ENCODE measurements at regions not wholly inside any gene's neighbourhood (a gene's known extent, or its start where the extent isn't known, plus 50 kb on each side); places are given as distances from the start of the nearest gene placed in this dataset.

DNA sequence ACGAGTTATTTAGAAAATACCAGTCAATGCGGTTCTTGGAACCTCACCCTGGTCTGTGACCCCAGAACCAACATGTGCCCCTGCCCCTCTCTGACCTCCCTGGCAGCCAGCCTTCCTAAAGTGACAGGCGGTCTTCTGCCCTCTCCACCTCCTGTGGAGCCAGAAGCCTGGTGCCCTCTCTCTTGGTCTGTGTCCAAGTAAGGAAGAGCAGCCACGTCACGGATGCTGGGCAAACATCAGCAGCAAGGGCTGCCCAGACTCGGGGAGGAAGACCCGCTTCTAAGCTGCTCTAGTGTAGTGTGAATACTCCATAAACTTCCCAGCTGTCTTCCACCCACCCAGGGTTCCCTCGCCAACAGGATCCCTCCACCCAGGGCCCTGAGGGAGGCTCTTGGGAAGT lies 272.4 kb downstream of the BMP7 start:
- in situ Hi-C loops (cut with MboI): no loop called here
- Histone ChIP-seq H3K9ac (ENCODE audit: control insufficient read depth, insufficient read depth, low read length) (no peak overlapping the region), H3K4me1 (ENCODE audit: control insufficient read depth, insufficient read depth, low read length) (no peaks in the 10 kb centered on the region), H4K20me1 (ENCODE audit: control insufficient read depth, insufficient read depth) (no peaks in the 10 kb centered on the region), H3K27ac (ENCODE audit: control insufficient read depth, insufficient read depth) (no peak overlapping the region), H2AFZ (ENCODE audit: control insufficient read depth, low read depth, low read length) (no peak overlapping the region), H3K36me3 (ENCODE audit: control insufficient read depth in 2 of 2, insufficient read depth in 2 of 2, low read length in 1 of 2) (no peaks in the 10 kb centered on the region), H3K4me2 (ENCODE audit: control insufficient read depth, insufficient read depth) (no peak overlapping the region), H3K27me3 (replicated peaks in 1 of 2; ENCODE audit: control insufficient read depth in 2 of 2, insufficient read depth in 2 of 2, low read length in 1 of 2) (peaks cover 0 to 2% of the 10 kb centered on the region in 2 experiments; a peak in 2 of 4 replicates), H3K79me2 (ENCODE audit: control insufficient read depth, insufficient read depth, low read length) (no peaks in the 10 kb centered on the region), H3K9me3 (replicated peaks; ENCODE audit: control insufficient read depth, insufficient read depth, low read length) (peaks cover 2% of the 10 kb centered on the region; the same call in 2 of the 3 replicates), H3K4me3 (no peak overlapping the region)
- FAIRE-seq (no peak), DNase-seq (ENCODE audit: low read depth, low spot score) (no peak), ATAC-seq (no peak)
- SMC1A ChIA-PET (ENCODE audit: uncharacterized antibody, unreplicated experiment): no interaction called here
- 10% methylated on average over 8 of the region's 8 CpGs for WGBS (ENCODE audit: insufficient coverage, insufficient replicate concordance, low lambda C conversion rate, missing lambda C conversion rate)
- CTCF ChIA-PET: interaction anchor here (0.6 to 4.6 kb wide), 3 partner anchors 388 to 446 kb away, joined by 3 to 39 read pairs (median 4); no protein-coding TSS in a partner anchor
- POLR2A ChIA-PET: interaction anchor here (0.6 kb wide), 2 partner anchors 398 to 429 kb away, joined by 3 to 5 read pairs; no protein-coding TSS in a partner anchor
- RAD21 ChIA-PET (ENCODE audit: unreplicated experiment): interaction anchor here (0.6 kb wide), 1 partner anchor 341 kb away, joined by 3 read pairs; no protein-coding TSS in a partner anchor
- intact Hi-C loops (cut with micrococcal nuclease; ENCODE audit: unreplicated experiment): loop anchor here (2.0 kb wide), 1 partner anchor 443 kb away; no protein-coding TSS in a partner anchor
- BruUV-seq (replicated peaks): no TSS peak
- TF ChIP-seq, protein P1, sequence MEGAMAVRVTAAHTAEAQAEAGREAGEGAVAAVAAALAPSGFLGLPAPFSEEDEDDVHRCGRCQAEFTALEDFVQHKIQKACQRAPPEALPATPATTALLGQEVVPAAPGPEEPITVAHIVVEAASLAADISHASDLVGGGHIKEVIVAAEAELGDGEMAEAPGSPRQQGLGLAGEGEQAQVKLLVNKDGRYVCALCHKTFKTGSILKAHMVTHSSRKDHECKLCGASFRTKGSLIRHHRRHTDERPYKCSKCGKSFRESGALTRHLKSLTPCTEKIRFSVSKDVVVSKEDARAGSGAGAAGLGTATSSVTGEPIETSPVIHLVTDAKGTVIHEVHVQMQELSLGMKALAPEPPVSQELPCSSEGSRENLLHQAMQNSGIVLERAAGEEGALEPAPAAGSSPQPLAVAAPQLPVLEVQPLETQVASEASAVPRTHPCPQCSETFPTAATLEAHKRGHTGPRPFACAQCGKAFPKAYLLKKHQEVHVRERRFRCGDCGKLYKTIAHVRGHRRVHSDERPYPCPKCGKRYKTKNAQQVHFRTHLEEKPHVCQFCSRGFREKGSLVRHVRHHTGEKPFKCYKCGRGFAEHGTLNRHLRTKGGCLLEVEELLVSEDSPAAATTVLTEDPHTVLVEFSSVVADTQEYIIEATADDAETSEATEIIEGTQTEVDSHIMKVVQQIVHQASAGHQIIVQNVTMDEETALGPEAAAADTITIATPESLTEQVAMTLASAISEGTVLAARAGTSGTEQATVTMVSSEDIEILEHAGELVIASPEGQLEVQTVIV (IDR thresholded peaks at IDR 0.05; ENCODE audit: borderline replicate concordance, partially characterized antibody): no peak
- TF ChIP-seq RFX5 (IDR thresholded peaks at IDR 0.05; ENCODE audit: low read depth, low read length): no peak
- TF ChIP-seq TBL1XR1 (IDR thresholded peaks at IDR 0.05; ENCODE audit: low read depth, low read length): no peak
- TF ChIP-seq NR2C1 (IDR thresholded peaks at IDR 0.05): no peak
- no peak for TF ChIP-seq CBX5 (IDR thresholded peaks at IDR 0.05; ENCODE audit: low read depth)
- TF ChIP-seq, protein P2, sequence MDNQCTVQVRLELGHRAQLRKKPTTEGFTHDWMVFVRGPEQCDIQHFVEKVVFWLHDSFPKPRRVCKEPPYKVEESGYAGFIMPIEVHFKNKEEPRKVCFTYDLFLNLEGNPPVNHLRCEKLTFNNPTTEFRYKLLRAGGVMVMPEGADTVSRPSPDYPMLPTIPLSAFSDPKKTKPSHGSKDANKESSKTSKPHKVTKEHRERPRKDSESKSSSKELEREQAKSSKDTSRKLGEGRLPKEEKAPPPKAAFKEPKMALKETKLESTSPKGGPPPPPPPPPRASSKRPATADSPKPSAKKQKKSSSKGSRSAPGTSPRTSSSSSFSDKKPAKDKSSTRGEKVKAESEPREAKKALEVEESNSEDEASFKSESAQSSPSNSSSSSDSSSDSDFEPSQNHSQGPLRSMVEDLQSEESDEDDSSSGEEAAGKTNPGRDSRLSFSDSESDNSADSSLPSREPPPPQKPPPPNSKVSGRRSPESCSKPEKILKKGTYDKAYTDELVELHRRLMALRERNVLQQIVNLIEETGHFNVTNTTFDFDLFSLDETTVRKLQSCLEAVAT (IDR thresholded peaks at IDR 0.05): no peak
- no peak for TF ChIP-seq CREB1 (IDR thresholded peaks at IDR 0.05; ENCODE audit: low read depth)
- TF ChIP-seq PAX8 (IDR thresholded peaks at IDR 0.05): no peak
- TF ChIP-seq NFXL1 (IDR thresholded peaks at IDR 0.05; ENCODE audit: borderline replicate concordance): no peak
- no peak for TF ChIP-seq CBX3 (IDR thresholded peaks at IDR 0.05; ENCODE audit: borderline replicate concordance, low read depth)
- TF ChIP-seq TCF12 (IDR thresholded peaks at IDR 0.05; ENCODE audit: low read depth, low read length): no peak
- TF ChIP-seq ZNF207 (IDR thresholded peaks at IDR 0.05; ENCODE audit: borderline replicate concordance): no peak
- TF ChIP-seq, protein P3, sequence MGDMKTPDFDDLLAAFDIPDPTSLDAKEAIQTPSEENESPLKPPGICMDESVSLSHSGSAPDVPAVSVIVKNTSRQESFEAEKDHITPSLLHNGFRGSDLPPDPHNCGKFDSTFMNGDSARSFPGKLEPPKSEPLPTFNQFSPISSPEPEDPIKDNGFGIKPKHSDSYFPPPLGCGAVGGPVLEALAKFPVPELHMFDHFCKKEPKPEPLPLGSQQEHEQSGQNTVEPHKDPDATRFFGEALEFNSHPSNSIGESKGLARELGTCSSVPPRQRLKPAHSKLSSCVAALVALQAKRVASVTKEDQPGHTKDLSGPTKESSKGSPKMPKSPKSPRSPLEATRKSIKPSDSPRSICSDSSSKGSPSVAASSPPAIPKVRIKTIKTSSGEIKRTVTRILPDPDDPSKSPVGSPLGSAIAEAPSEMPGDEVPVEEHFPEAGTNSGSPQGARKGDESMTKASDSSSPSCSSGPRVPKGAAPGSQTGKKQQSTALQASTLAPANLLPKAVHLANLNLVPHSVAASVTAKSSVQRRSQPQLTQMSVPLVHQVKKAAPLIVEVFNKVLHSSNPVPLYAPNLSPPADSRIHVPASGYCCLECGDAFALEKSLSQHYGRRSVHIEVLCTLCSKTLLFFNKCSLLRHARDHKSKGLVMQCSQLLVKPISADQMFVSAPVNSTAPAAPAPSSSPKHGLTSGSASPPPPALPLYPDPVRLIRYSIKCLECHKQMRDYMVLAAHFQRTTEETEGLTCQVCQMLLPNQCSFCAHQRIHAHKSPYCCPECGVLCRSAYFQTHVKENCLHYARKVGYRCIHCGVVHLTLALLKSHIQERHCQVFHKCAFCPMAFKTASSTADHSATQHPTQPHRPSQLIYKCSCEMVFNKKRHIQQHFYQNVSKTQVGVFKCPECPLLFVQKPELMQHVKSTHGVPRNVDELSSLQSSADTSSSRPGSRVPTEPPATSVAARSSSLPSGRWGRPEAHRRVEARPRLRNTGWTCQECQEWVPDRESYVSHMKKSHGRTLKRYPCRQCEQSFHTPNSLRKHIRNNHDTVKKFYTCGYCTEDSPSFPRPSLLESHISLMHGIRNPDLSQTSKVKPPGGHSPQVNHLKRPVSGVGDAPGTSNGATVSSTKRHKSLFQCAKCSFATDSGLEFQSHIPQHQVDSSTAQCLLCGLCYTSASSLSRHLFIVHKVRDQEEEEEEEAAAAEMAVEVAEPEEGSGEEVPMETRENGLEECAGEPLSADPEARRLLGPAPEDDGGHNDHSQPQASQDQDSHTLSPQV (IDR thresholded peaks at IDR 0.05): no peak
- TF ChIP-seq IKZF2 (IDR thresholded peaks at IDR 0.05): no peak
